AG04450 (cell line): ENCODE measurements at regions not wholly inside any gene's neighbourhood (a gene's known extent, or its start where the extent isn't known, plus 50 kb on each side); places are given as distances from the start of the nearest gene placed in this dataset.

ENCODE experiments used
- CTCF ChIA-PET: fragments of 300-600, 350-600 bp; formaldehyde crosslinking; extraction: SDS; loops from one replicate; lab custom pipeline; 2022; ENCODE audit warnings: antibody characterized with exemption, inconsistent platforms; lab: Charles Lee
- POLR2A ChIA-PET: fragments of 350-600 bp; formaldehyde crosslinking; extraction: SDS; loops from one replicate; lab custom pipeline; 2021; ENCODE audit warnings: antibody characterized with exemption, inconsistent platforms; lab: Yijun Ruan, JAX
- DNase-seq: peaks from one replicate; pipeline ENCODE4 v3.0.0-alpha.2; 2011; ENCODE audit warnings: low read depth, low spot score
- H3K27ac ChIP-seq: one replicate; pipeline ENCODE4 v1.5.1; 2012; ENCODE audit warnings: low read depth, low read length, control low read depth
- H3K27me3 ChIP-seq: one replicate; pipeline ENCODE4 v1.6.0; 2012; ENCODE audit warnings: low read length; ENCODE audit not compliant: control insufficient read depth, insufficient read depth
- H3K4me3 ChIP-seq: 2 replicates; pipeline ENCODE4 v1.5.1; 2011; ENCODE audit warnings: mild to moderate bottlenecking, low read depth, low read length, control low read depth
- H3K9me3 ChIP-seq: 2 replicates; pipeline ENCODE4 v1.5.1; 2012; ENCODE audit warnings: low read length; ENCODE audit not compliant: control insufficient read depth, insufficient read depth
- CTCF ChIP-seq: IDR thresholded peaks from 2 replicates; pipeline ENCODE4 v1.5.1; 2011; ENCODE audit warnings: low read depth, low read length, control low read depth, inconsistent platforms

- DNase-seq, result no peak
- H3K4me3 ChIP-seq, result no peak overlapping the region
- POLR2A ChIA-PET, result no interaction called here
- TF ChIP-seq CTCF, result no peak
- H3K9me3 ChIP-seq, result no peaks in the 10 kb centered on the region
- H3K27me3 ChIP-seq, result no peaks in the 10 kb centered on the region
- no peak overlapping the region for H3K27ac ChIP-seq
- CTCF ChIA-PET, result interaction anchor here (0.7 kb wide), 1 partner anchor 1496 kb away, joined by 4 read pairs; no protein-coding TSS in a partner anchor
These were observed 342.5 kb upstream of the NR2F2 start for GRCh38 chr15:95987886-95988573.

GRCh38 chr15:95988574-95988887 is 342.0 kb upstream of the NR2F2 start:
- TF ChIP-seq CTCF, result no peak
- POLR2A ChIA-PET, result no interaction called here
- CTCF ChIA-PET, result interaction anchor here (0.7 kb wide), 1 partner anchor 1496 kb away, joined by 4 read pairs; no protein-coding TSS in a partner anchor
- no peak for DNase-seq
- Histone ChIP-seq H3K9me3 (no peaks in the 10 kb centered on the region), H3K27ac (no peak overlapping the region), H3K27me3 (no peaks in the 10 kb centered on the region), H3K4me3 (no peak overlapping the region)

GRCh38 chr15:95989392-95989791 is 341.1 kb upstream of the NR2F2 start:
- ChIA-PET POLR2A (no interaction called here), CTCF (no interaction called here)
- TF ChIP-seq CTCF, result no peak
- Histone ChIP-seq H3K4me3 (no peak overlapping the region), H3K27ac (no peak overlapping the region), H3K9me3 (no peaks in the 10 kb centered on the region), H3K27me3 (no peaks in the 10 kb centered on the region)
- no peak for DNase-seq

- Histone ChIP-seq H3K9me3 (no peaks in the 10 kb centered on the region), H3K27ac (no peak overlapping the region), H3K4me3 (no peak overlapping the region), H3K27me3 (no peaks in the 10 kb centered on the region)
- DNase-seq, result no peak
- CTCF ChIA-PET, result no interaction called here
- POLR2A ChIA-PET, result interaction anchor here (0.6 kb wide), 1 partner anchor 252 kb away, joined by 3 read pairs; no protein-coding TSS in a partner anchor
- TF ChIP-seq CTCF, result no peak
These were observed 339.7 kb upstream of the NR2F2 start for GRCh38 chr15:95990833-95991232.

- Histone ChIP-seq H3K4me3 (no peak overlapping the region), H3K27me3 (no peaks in the 10 kb centered on the region), H3K9me3 (no peaks in the 10 kb centered on the region), H3K27ac (no peak overlapping the region)
- ChIA-PET CTCF (interaction anchor here (0.9 kb wide), 1 partner anchor 327 kb away, joined by 6 read pairs; no protein-coding TSS in a partner anchor), POLR2A (no interaction called here)
- TF ChIP-seq CTCF, result no peak
- peak; percentile 37 for DNase-seq
These were observed 336.1 kb upstream of the NR2F2 start for GRCh38 chr15:95994418-95994817.
